Heart right ventricle (tissue), 16 donors: ENCODE measurements at regions not wholly inside any gene's neighbourhood (a gene's known extent, or its start where the extent isn't known, plus 50 kb on each side); places are given as distances from the start of the nearest gene placed in this dataset.

Experiments used
- ATAC-seq, 8 donors: fragments of 200-7000 bp; cut with Tn5 transposase; one replicate each; pipeline ENCODE4 v1.9.1; 2020; ENCODE audit warnings: mild to moderate bottlenecking in 8 of 8, moderate library complexity in 8 of 8, moderate number of reproducible peaks in 1 of 8
- DNase-seq, 2 donors: peaks; one replicate each; pipeline ENCODE4 v3.0.0-alpha.2; 2020
- H3K27ac ChIP-seq, 10 donors: fragments of 200-600 bp; sonication (generic) in 2 of 10; one replicate each; pipeline versions ENCODE4 v1.5.0 to v1.8.0; 2020 to 2022; ENCODE audit warnings: mild to moderate bottlenecking in 3 of 10
- H3K27me3 ChIP-seq, 7 donors: fragments of 200-600 bp; one replicate each; pipeline ENCODE4 v1.8.0; 2021 to 2022; ENCODE audit warnings: mild to moderate bottlenecking in 2 of 7
- H3K36me3 ChIP-seq, 9 donors: fragments of 200-600 bp; sonication (generic) in 1 of 9; one replicate each; pipeline versions ENCODE4 v1.5.0 to v1.8.0; 2020 to 2022; ENCODE audit warnings: mild to moderate bottlenecking in 2 of 9
- H3K4me1 ChIP-seq, 9 donors: fragments of 200-600 bp; sonication (generic) in 1 of 9; one replicate each; pipeline versions ENCODE4 v1.5.0 to v1.8.0; 2020 to 2022; ENCODE audit warnings: mild to moderate bottlenecking in 4 of 9
- H3K4me3 ChIP-seq, 10 donors: fragments of 200-600 bp; sonication (generic) in 2 of 10; one replicate each; pipeline versions ENCODE4 v1.5.0 to v1.8.0; 2020 to 2022; ENCODE audit warnings: mild to moderate bottlenecking in 7 of 10, moderate library complexity in 2 of 10
- H3K9me3 ChIP-seq, 11 donors: fragments of 200-600 bp in 10 of 11; sonication (generic) in 2 of 11; one replicate each; pipeline versions ENCODE4 v1.5.0 to v1.8.0; 2013 to 2022; ENCODE audit warnings: mild to moderate bottlenecking in 2 of 11, control low read depth in 1 of 11, moderate library complexity in 1 of 11
- WGBS, 2 donors: extraction: QIAGEN DNeasy Blood & Tissue Kit; methylation state at CpG; one replicate each; pipeline ENCODE4 v1.1.7; 2013; ENCODE audit warnings: inconsistent platforms in 1 of 2; 5-methylcytosine and 5-hydroxymethylcytosine counted together
- intact Hi-C, 10 donors: fragments of 100-400 bp; cut with DNase I; formaldehyde crosslinking; loops; one replicate each; pipeline versions ENCODE4 v1.11.1 to v1.14.2; 2022
- TF ChIP-seq, protein P1 (sequence below), 9 donors: fragments of 200-600 bp; sonication (generic) in 2 of 9; IDR thresholded peaks; one replicate each; pipeline versions ENCODE4 v1.5.0 to v1.8.0; 2021 to 2022; ENCODE audit warnings: antibody characterized with exemption in 9 of 9, mild to moderate bottlenecking in 5 of 9, moderate library complexity in 1 of 9
- donor health status: Arrhythmogenic right ventricular cardiomyopathy.
- donor health status: ischemic (EF 13 %, LVEDD 7.1; RV severe dilation, severe dysfunction).
- donor health status: healthy with polysubstance abuse.
- donor health status: DM: no; HTN: yes; CAD: no.
- donor health status: DM: no; HTN: no; CAD: no.
- donor health status: ischemic (EF 25% LVEDD 6.9; RV normal size, moderate dysfunction).
- donor health status: ischemic (EF 25% LVEDD 5.7; RV mildly dilated, moderate dysfunction).
- donor health status: healthy.
- donor health status: DM: yes; HTN: yes; CAD: no.
- donor health status: Ischemic cardiomyopathy.
- donor health status: ischemic (EF 35%, LVEDD 5.7; RV mildly dilated, moderate dysfunction).
- donor health status: nonischemic (EF 11% LVEDD 7.7; RV severe dilation, severe dysfunction).
- donor health status: DM: yes; HTN: yes; CAD: no.
- donor health status: PGD.
- donor health status: ischemic (EF 29% LVEDD 5.4; RV normal size, mild dysfunction).
- donor health status: nonischemic (EF 23%, LVEDD 6.1; RV moderate dilation, normal function).

- H3K27me3 ChIP-seq: no peaks in the 10 kb centered on the region
- H3K4me1 ChIP-seq: no peaks in the 10 kb centered on the region
- no peak overlapping the region for H3K27ac ChIP-seq
- peaks cover 0 to 26% (median 10%) of the 10 kb centered on the region in 11 donors for H3K9me3 ChIP-seq
- no peak for ATAC-seq
- intact Hi-C loops: no loop called here
- no peaks in the 10 kb centered on the region for H3K36me3 ChIP-seq
- WGBS, 2 donors: 66 to 75% methylated on average over 3 of the region's 3 CpGs
- no peak overlapping the region for H3K4me3 ChIP-seq
- DNase-seq: no peak
- TF ChIP-seq, protein P1, sequence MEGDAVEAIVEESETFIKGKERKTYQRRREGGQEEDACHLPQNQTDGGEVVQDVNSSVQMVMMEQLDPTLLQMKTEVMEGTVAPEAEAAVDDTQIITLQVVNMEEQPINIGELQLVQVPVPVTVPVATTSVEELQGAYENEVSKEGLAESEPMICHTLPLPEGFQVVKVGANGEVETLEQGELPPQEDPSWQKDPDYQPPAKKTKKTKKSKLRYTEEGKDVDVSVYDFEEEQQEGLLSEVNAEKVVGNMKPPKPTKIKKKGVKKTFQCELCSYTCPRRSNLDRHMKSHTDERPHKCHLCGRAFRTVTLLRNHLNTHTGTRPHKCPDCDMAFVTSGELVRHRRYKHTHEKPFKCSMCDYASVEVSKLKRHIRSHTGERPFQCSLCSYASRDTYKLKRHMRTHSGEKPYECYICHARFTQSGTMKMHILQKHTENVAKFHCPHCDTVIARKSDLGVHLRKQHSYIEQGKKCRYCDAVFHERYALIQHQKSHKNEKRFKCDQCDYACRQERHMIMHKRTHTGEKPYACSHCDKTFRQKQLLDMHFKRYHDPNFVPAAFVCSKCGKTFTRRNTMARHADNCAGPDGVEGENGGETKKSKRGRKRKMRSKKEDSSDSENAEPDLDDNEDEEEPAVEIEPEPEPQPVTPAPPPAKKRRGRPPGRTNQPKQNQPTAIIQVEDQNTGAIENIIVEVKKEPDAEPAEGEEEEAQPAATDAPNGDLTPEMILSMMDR (IDR thresholded peaks at IDR 0.05): no peak
These were observed 158.6 kb upstream of the SYT4 start for GRCh38 chr18:43435851-43436250.

DNA sequence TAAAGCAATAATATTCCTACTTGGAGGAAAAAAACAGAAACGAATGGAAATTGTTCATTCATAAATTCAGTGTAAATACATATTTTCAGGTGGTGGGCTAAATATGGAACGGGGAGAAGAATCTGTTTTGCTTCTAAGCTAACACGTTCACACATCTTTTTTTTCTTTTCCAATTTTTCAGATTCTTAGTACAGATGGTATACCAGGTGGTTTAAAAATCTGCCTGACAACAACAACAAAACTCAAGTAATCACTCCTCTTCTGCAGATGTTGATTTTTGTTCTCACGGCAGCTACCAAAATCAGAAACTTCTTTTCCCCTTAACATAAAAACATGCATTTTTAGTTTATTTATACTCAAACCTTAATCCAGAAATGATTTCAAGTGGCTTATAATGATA lies 164.8 kb upstream of the SYT4 start:
- H3K9me3 ChIP-seq: peaks cover 0 to 31% (median 11%) of the 10 kb centered on the region in 11 donors
- WGBS, 2 donors: 75 to 76% methylated on average over 4 of the region's 4 CpGs
- no peak overlapping the region for H3K4me3 ChIP-seq
- ATAC-seq: no peak
- no peaks in the 10 kb centered on the region for H3K36me3 ChIP-seq
- intact Hi-C loops: no loop called here
- no peak overlapping the region for H3K27ac ChIP-seq
- TF ChIP-seq, protein P1 (IDR thresholded peaks at IDR 0.05): no peak
- no peaks in the 10 kb centered on the region for H3K4me1 ChIP-seq
- no peak for DNase-seq
- H3K27me3 ChIP-seq: no peaks in the 10 kb centered on the region

DNA sequence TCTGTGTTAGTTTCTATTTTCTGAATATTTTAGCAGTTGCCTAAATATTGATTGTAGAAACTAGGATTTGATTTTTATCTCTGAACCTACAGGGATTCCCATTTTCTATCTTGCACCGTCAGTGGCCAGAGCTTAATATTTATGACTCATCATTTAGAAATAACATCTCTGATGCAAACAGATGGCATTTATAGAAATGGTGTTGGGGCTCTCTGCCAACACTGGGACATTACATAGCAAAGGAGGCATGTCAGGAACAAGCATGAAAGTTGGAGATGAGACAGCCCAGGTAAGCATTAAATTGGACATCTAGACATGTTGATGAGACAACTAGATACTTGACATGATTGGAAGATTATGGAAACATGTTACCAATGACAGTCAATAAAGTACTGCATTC lies 165.3 kb upstream of the SYT4 start:
- no peak for ATAC-seq
- 46 to 60% methylated on average over 1 of the region's 1 CpG for WGBS, 2 donors
- intact Hi-C loops: no loop called here
- Histone ChIP-seq H3K9me3 (peaks cover 0 to 31% (median 11%) of the 10 kb centered on the region in 11 donors), H3K36me3 (no peaks in the 10 kb centered on the region), H3K4me1 (no peaks in the 10 kb centered on the region), H3K4me3 (no peak overlapping the region), H3K27me3 (no peaks in the 10 kb centered on the region), H3K27ac (no peak overlapping the region)
- DNase-seq: no peak
- TF ChIP-seq, protein P1 (IDR thresholded peaks at IDR 0.05): no peak

- intact Hi-C loops: no loop called here
These were observed 188.2 kb upstream of the SYT4 start for GRCh38 chr18:43465483-43465882.

More at GRCh38 chr18:43465483-43465882, 188.2 kb upstream of the SYT4 start:
- no peaks in the 10 kb centered on the region for H3K27me3 ChIP-seq
- H3K4me3 ChIP-seq: no peak overlapping the region
- TF ChIP-seq, protein P1 (IDR thresholded peaks at IDR 0.05): no peak
- no peak for DNase-seq
- ATAC-seq: no peak
- no peak overlapping the region for H3K27ac ChIP-seq
- H3K4me1 ChIP-seq: no peaks in the 10 kb centered on the region
- H3K9me3 ChIP-seq: peaks cover 0 to 26% (median 14%) of the 10 kb centered on the region in 11 donors
- H3K36me3 ChIP-seq: no peaks in the 10 kb centered on the region
